Trophoblast cell (in vitro differentiated cells and primary cell): ENCODE measurements at regions not wholly inside any gene's neighbourhood (a gene's known extent, or its start where the extent isn't known, plus 50 kb on each side); places are given as distances from the start of the nearest gene placed in this dataset.
A peak's percentile ranks its signal among the peaks of the same experiment; 100 is the strongest.
"Not testable (repeated sequence)": the region's sequence is repeated elsewhere in the genome, so short reads cannot be mapped to it uniquely, and the experiment has no call there.

Experiments
- DNase-seq, 2 donors: peaks; one replicate each; pipeline ENCODE4 v3.0.0-alpha.2; 2016
- H2AFZ ChIP-seq: 2 replicates; pipeline ENCODE4 v1.6.1; 2013; ENCODE audit warnings: low read length, moderate library complexity, mild to moderate bottlenecking; ENCODE audit not compliant: insufficient read depth, poor library complexity
- H2AK5ac ChIP-seq: 2 replicates; pipeline ENCODE4 v1.6.1; 2013; ENCODE audit warnings: mild to moderate bottlenecking, low read length
- H2BK120ac ChIP-seq: 2 replicates; pipeline ENCODE4 v1.6.1; 2013; ENCODE audit warnings: low read length, mild to moderate bottlenecking, moderate library complexity; ENCODE audit not compliant: insufficient read depth, poor library complexity
- H2BK12ac ChIP-seq: 2 replicates; pipeline ENCODE4 v1.6.1; 2013; ENCODE audit warnings: mild to moderate bottlenecking, low read length, moderate library complexity
- H2BK5ac ChIP-seq: 2 replicates; pipeline ENCODE4 v1.6.1; 2013; ENCODE audit warnings: low read length, low read depth, moderate library complexity, mild to moderate bottlenecking; ENCODE audit not compliant: poor library complexity
- H3K14ac ChIP-seq: 2 replicates; pipeline ENCODE4 v1.6.1; 2013; ENCODE audit warnings: mild to moderate bottlenecking, low read length
- H3K18ac ChIP-seq: 2 replicates; pipeline ENCODE4 v1.6.1; 2013; ENCODE audit warnings: mild to moderate bottlenecking, low read length
- H3K23ac ChIP-seq: 2 replicates; pipeline ENCODE4 v1.6.1; 2013; ENCODE audit warnings: low read length
- H3K27ac ChIP-seq: 2 replicates; pipeline ENCODE4 v1.5.1; 2013; ENCODE audit warnings: low read depth, mild to moderate bottlenecking, inconsistent platforms, low read length, moderate library complexity
- H3K27me3 ChIP-seq: 2 replicates; pipeline ENCODE4 v1.6.1; 2013; ENCODE audit warnings: inconsistent platforms, mild to moderate bottlenecking, low read length, moderate library complexity; ENCODE audit not compliant: insufficient read depth
- H3K36me3 ChIP-seq, 2 experiments: 1 replicate in 1 of 2; 2 replicates in 1 of 2; pipeline ENCODE4 v1.6.1; 2013; ENCODE audit warnings: low read length in 2 of 2, mild to moderate bottlenecking in 2 of 2, moderate library complexity in 1 of 2; ENCODE audit not compliant: insufficient read depth in 2 of 2, control insufficient read depth in 1 of 2
- H3K4ac ChIP-seq: 2 replicates; pipeline ENCODE4 v1.6.1; 2013; ENCODE audit warnings: low read depth, mild to moderate bottlenecking, low read length, moderate library complexity
- H3K4me1 ChIP-seq, 2 experiments: 1 replicate in 1 of 2; 2 replicates in 1 of 2; pipeline ENCODE4 v1.6.1; 2013; ENCODE audit warnings: low read length in 2 of 2, mild to moderate bottlenecking in 2 of 2, moderate library complexity in 1 of 2; ENCODE audit not compliant: insufficient read depth in 2 of 2, control insufficient read depth in 1 of 2
- H3K4me2 ChIP-seq: 2 replicates; pipeline ENCODE4 v1.6.1; 2013; ENCODE audit warnings: inconsistent platforms, mild to moderate bottlenecking, low read length, moderate library complexity
- H3K4me3 ChIP-seq: 2 replicates; pipeline ENCODE4 v1.5.1; 2013; ENCODE audit warnings: mild to moderate bottlenecking, low read depth, low read length, inconsistent platforms
- H3K79me1 ChIP-seq: one replicate; pipeline ENCODE4 v1.6.1; 2013; ENCODE audit warnings: low read length
- H3K79me2 ChIP-seq: 2 replicates; pipeline ENCODE4 v1.6.1; 2013; ENCODE audit warnings: low read length, mild to moderate bottlenecking; ENCODE audit not compliant: control insufficient read depth, insufficient read depth, poor library complexity
- H3K9ac ChIP-seq: 2 replicates; pipeline ENCODE4 v1.6.1; 2013; ENCODE audit warnings: mild to moderate bottlenecking, low read length
- H3K9me3 ChIP-seq: 2 replicates; pipeline ENCODE4 v1.6.1; 2013; ENCODE audit warnings: low read depth, mild to moderate bottlenecking, control low read depth, inconsistent platforms, low read length; ENCODE audit not compliant: insufficient read depth
- H4K12ac ChIP-seq: 2 replicates; pipeline ENCODE4 v1.6.1; 2013; ENCODE audit warnings: low read depth, mild to moderate bottlenecking, low read length, moderate library complexity
- H4K8ac ChIP-seq: 2 replicates; pipeline ENCODE4 v1.6.1; 2013; ENCODE audit warnings: low read depth, mild to moderate bottlenecking, low read length, moderate library complexity
- H4K91ac ChIP-seq: one replicate; pipeline ENCODE4 v1.6.1; 2013; ENCODE audit warnings: low read depth, mild to moderate bottlenecking, low read length, moderate library complexity
- WGBS: extraction: QIAGEN DNeasy Blood & Tissue Kit; methylation state at CpG from one replicate; pipeline ENCODE4 v1.1.7; 2013; ENCODE audit warnings: missing lambda C conversion rate; ENCODE audit not compliant: insufficient read length, insufficient coverage; ENCODE audit errors: extremely low coverage; 5-methylcytosine and 5-hydroxymethylcytosine counted together

- not testable (repeated sequence) for H3K9me3 ChIP-seq, H3K9ac ChIP-seq, H2BK5ac ChIP-seq, DNase-seq, H3K27me3 ChIP-seq, H3K79me2 ChIP-seq, H3K4me2 ChIP-seq, H3K27ac ChIP-seq, H3K79me1 ChIP-seq, H3K4me3 ChIP-seq, H3K18ac ChIP-seq, H2BK120ac ChIP-seq, H2BK12ac ChIP-seq, H2AFZ ChIP-seq, H3K23ac ChIP-seq, H4K91ac ChIP-seq, H4K8ac ChIP-seq, H3K36me3 ChIP-seq, H3K14ac ChIP-seq, H3K4me1 ChIP-seq, H2AK5ac ChIP-seq, H4K12ac ChIP-seq, H3K4ac ChIP-seq
- no CpG with 5 or more reads among the region's 1 CpG for WGBS
Measured at GRCh38 chr20:55412508-55412907, 592.8 kb downstream of the CBLN4 start.

DNA sequence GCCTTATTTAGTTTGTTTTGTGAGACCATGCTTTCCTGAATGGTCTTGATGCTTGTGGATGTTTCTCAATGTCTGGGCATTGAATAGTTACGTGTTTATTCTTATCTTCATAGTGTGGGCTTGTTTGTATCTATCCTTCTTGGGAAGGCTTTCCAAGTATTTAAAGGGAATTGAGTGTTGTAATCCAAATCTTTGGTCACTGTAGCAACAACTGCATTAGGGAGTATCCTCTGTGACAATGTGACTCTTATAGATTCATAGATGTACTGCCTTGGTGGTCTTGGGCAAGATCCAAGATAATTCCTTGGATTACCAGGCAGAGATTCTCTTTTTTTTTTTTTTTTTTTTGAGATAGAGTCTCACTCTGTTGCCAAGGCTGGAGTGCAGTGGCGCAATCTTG, 598.4 kb downstream of the CBLN4 start:
- WGBS, result no CpG with 5 or more reads among the region's 2 CpGs
- no peaks in the 10 kb centered on the region for H3K79me1 ChIP-seq
- no peak overlapping the region for H3K4ac ChIP-seq
- no peak overlapping the region for H3K4me2 ChIP-seq
- no peaks in the 10 kb centered on the region for H3K27me3 ChIP-seq
- H2BK120ac ChIP-seq, result no peak overlapping the region
- H3K27ac ChIP-seq, result no peak overlapping the region
- H3K23ac ChIP-seq, result no peak overlapping the region
- H4K12ac ChIP-seq, result no peak overlapping the region
- H4K91ac ChIP-seq, result no peak overlapping the region
- no peak overlapping the region for H2BK12ac ChIP-seq
- H2AFZ ChIP-seq, result no peak overlapping the region
- no peaks in the 10 kb centered on the region for H3K79me2 ChIP-seq
- no peak overlapping the region for H3K14ac ChIP-seq
- no peak overlapping the region for H3K9ac ChIP-seq
- H3K4me1 ChIP-seq, result no peaks in the 10 kb centered on the region
- no peak overlapping the region for H2AK5ac ChIP-seq
- H3K4me3 ChIP-seq, result no peak overlapping the region
- H4K8ac ChIP-seq, result no peak overlapping the region
- H2BK5ac ChIP-seq, result no peak overlapping the region
- H3K18ac ChIP-seq, result no peak overlapping the region
- DNase-seq, result peak in 1 of 2 donors; percentile 2
- no peaks in the 10 kb centered on the region for H3K9me3 ChIP-seq
- no peaks in the 10 kb centered on the region for H3K36me3 ChIP-seq

DNA sequence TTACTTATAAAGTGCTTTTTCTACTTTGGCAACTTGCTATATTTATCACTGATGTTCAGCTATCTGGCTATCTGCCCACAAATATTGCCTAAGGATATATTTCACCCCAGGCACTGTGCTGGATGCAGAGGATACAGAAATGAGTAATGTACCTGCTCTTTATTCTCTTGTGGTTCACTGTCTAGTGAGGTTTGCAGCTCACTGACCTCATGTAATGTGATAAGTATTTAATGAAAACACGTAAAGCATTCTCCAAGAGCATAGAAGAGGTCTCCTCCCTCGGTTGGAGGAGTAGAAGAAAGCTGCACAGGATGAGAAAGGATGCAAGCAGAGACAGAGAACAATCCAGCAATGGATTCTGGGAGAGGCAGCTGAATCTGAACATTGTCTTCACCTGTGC, 610.7 kb downstream of the CBLN4 start:
- Histone ChIP-seq H3K9ac (no peak overlapping the region), H2AFZ (no peak overlapping the region), H3K27ac (no peak overlapping the region), H3K4me3 (no peak overlapping the region), H2BK12ac (no peak overlapping the region), H3K9me3 (no peaks in the 10 kb centered on the region), H3K36me3 (no peaks in the 10 kb centered on the region), H3K79me1 (no peaks in the 10 kb centered on the region), H4K12ac (no peak overlapping the region), H3K18ac (no peak overlapping the region), H4K91ac (no peak overlapping the region), H3K23ac (no peak overlapping the region), H3K4ac (no peak overlapping the region), H2AK5ac (no peak overlapping the region), H3K4me1 (no peaks in the 10 kb centered on the region), H2BK120ac (no peak overlapping the region), H3K27me3 (no peaks in the 10 kb centered on the region), H3K14ac (no peak overlapping the region), H2BK5ac (no peak overlapping the region), H3K4me2 (no peak overlapping the region), H4K8ac (no peak overlapping the region), H3K79me2 (no peaks in the 10 kb centered on the region)
- WGBS, result no CpG with 5 or more reads among the region's 2 CpGs
- DNase-seq, result peak in 1 of 2 donors; percentile 10

DNA sequence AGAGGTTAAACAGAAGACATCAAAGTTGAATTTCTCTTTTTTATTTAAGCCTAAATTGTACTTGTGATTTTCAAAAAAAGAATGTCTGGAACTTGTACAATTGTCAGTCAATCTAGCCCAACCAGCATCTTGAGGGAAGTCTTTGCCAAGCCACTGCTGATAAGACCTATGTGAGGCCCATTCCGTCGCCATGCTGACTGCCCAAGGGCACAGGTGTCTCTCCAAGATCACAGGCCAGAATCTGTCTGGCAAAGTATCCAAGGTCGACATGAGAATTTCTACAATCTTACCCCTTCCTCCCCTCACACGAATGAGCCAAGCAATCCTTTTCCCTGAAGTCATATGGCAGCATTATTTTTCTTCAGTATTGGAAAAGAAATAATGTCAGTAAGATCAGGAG, 614.5 kb downstream of the CBLN4 start:
- Histone ChIP-seq H3K23ac (no peak overlapping the region), H3K79me2 (no peaks in the 10 kb centered on the region), H2AFZ (no peak overlapping the region), H3K79me1 (no peaks in the 10 kb centered on the region), H3K27me3 (no peaks in the 10 kb centered on the region), H3K4ac (no peak overlapping the region), H3K9me3 (no peaks in the 10 kb centered on the region), H2BK12ac (no peak overlapping the region), H3K4me3 (no peak overlapping the region), H3K4me2 (no peak overlapping the region), H4K91ac (no peak overlapping the region), H2BK5ac (no peak overlapping the region), H3K14ac (no peak overlapping the region), H4K8ac (no peak overlapping the region), H2BK120ac (no peak overlapping the region), H3K27ac (no peak overlapping the region), H4K12ac (no peak overlapping the region), H2AK5ac (no peak overlapping the region), H3K36me3 (no peaks in the 10 kb centered on the region), H3K4me1 (no peaks in the 10 kb centered on the region), H3K18ac (no peak overlapping the region), H3K9ac (peak overlapping the region; percentile 17)
- DNase-seq, result peak in 1 of 2 donors; percentile 3
- no CpG with 5 or more reads among the region's 4 CpGs for WGBS
